Frontal cortex (tissue), 3 donors: ENCODE measurements at regions not wholly inside any gene's neighbourhood (a gene's known extent, or its start where the extent isn't known, plus 50 kb on each side); places are given as distances from the start of the nearest gene placed in this dataset.
"Not testable (repeated sequence)": the region's sequence is repeated elsewhere in the genome, so short reads cannot be mapped to it uniquely, and the experiment has no call there.

Source experiments
- DNase-seq, 2 donors: peaks; one replicate each; pipeline ENCODE4 v3.0.0; 2012; ENCODE audit warnings: low spot score in 2 of 2
- FAIRE-seq: peaks from 2 replicates; lab custom pipeline; 2012; peaks lifted over from hg19 to GRCh38; lab: Jason Lieb, UNC
- donor health status: control.
- donor health status: control.
- donor health status: control.

- DNase-seq = no peak
- no peak for FAIRE-seq
These were observed 1100.9 kb downstream of the RPA4 start for GRCh38 chrX:97984641-97985040.

- FAIRE-seq (no peak), DNase-seq (no peak)
These were observed 1101.4 kb downstream of the RPA4 start for GRCh38 chrX:97985096-97985495.

GRCh38 chrX:97987979-97988378, 1104.3 kb downstream of the RPA4 start:
- no peak for DNase-seq
- no peak for FAIRE-seq

DNA sequence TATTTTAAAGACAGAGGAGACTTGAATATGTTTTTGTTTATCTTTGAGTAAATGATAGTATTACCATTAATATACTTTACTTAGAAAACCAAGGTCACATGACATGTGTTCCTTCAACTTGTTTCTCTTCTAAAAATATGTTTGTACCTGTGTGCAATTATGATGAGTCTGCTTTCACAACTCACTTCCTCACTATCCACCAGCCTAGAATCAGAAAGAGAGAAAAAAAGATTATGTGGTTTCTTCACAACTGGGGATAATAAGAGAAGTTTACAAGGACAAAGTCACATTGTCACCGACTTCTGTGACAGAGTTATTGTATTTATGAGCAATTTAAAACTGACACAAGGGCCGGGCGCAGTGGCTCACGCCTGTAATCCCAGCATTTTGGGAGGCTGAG, 1112.1 kb downstream of the RPA4 start:
- DNase-seq (no peak), FAIRE-seq (no peak)

- FAIRE-seq = no peak
- DNase-seq = no peak
These were observed 1145.0 kb downstream of the RPA4 start for GRCh38 chrX:98028691-98029090.

GRCh38 chrX:98029861-98030260, 1146.2 kb downstream of the RPA4 start:
- DNase-seq (no peak), FAIRE-seq (no peak)

DNA sequence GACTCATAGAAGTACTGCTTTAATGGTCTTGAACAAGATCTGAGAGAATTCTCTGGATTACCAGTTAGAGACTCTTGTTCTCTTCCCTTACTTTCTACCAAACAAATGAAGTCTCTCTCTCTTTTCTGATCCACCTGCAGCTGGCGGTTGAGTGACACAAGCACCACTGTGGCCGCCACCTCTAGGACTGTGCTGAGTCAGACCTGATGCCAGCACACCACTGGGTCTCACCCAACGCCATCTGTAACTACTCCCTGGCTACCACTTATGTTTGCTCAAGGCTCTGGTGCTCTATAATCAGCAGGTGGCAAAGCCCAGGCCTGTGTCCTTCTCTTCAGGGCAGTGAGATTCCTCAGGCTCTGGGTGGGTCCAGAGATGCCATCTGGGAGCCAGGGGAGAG, 1173.5 kb downstream of the RPA4 start:
- no peak for FAIRE-seq
- DNase-seq = no peak

- DNase-seq = no peak
- no peak for FAIRE-seq
These were observed 1181.4 kb downstream of the RPA4 start for GRCh38 chrX:98065151-98065550.

GRCh38 chrX:98067611-98068010, 1183.9 kb downstream of the RPA4 start:
- no peak for FAIRE-seq
- no peak for DNase-seq

- DNase-seq = no peak
- FAIRE-seq = no peak
These were observed 1184.4 kb downstream of the RPA4 start for GRCh38 chrX:98068024-98068580.

GRCh38 chrX:98071331-98071730, 1187.6 kb downstream of the RPA4 start:
- FAIRE-seq (no peak), DNase-seq (no peak)

- no peak for FAIRE-seq
- no peak for DNase-seq
These were observed 1193.7 kb downstream of the RPA4 start for GRCh38 chrX:98077440-98077839.

- FAIRE-seq = no peak
- DNase-seq = no peak
These were observed 1228.0 kb downstream of the RPA4 start for GRCh38 chrX:98111684-98112083.

GRCh38 chrX:98114021-98114420, 1230.3 kb downstream of the RPA4 start:
- no peak for DNase-seq

DNA sequence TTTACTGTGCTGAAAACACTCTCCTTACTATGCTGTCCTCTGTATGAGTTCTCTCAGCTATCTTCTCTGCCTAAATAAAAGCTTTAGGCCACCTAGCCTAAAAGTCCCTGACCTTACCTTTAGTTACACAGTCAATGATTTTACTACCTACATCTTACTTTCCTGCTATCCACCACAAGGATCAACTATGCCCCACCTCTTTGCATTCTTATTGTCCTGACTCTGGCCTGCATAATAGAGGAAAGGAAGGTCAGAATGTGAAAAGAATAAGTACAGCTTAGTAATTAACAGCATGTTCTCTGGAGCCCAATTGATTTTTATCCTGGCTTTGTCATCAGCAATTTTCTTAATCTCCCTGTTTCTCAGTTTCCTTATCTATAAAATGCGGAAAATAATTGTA, 1257.8 kb downstream of the RPA4 start:
- DNase-seq (no peak), FAIRE-seq (no peak)

More at GRCh38 chrX:98114021-98114420, 1230.3 kb downstream of the RPA4 start:
- FAIRE-seq = no peak

GRCh38 chrX:98191003-98191402, 1307.3 kb downstream of the RPA4 start:
- FAIRE-seq = no peak

DNA sequence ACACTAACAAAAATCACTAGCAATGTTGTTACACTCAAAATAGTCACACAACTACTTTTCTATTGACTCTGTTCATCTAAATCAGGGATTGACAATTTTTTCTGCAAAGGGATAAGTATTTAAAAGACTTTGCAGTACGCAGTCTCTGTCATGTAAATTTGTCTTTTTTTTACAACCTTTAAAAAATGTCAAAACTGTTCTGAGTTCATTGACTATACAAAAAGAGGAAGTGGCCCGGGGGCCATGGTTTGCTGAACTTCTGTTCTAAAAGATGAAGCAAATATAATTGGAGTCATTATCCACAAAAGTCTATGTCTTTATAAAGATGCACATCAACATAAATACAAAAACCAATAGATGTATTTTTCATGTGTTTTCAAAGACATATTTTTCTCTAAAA, 1310.3 kb downstream of the RPA4 start:
- FAIRE-seq (no peak), DNase-seq (no peak)

More at GRCh38 chrX:98191003-98191402, 1307.3 kb downstream of the RPA4 start:
- DNase-seq = no peak

DNA sequence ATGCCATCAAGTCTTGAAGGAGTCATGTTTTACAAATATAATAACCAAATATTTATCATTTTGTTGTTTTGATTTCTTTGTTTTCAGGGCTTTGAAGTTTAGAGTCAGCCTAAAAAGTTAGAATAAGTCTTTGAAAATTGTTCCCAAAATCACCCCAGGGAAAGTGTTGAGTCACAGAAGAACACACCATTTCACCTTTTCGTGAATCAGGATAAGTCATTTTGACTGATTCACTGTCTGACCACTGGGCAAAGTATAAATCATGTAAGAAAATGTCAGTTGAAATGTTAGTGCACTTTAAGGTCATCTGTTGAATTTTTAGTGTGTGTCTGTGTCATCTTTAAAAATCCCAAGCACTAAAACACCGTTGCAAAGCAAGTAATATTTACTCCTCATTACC, 1320.1 kb downstream of the RPA4 start:
- FAIRE-seq = no peak
- DNase-seq = no peak

GRCh38 chrX:98207947-98208346, 1324.2 kb downstream of the RPA4 start:
- DNase-seq (no peak), FAIRE-seq (no peak)

DNA sequence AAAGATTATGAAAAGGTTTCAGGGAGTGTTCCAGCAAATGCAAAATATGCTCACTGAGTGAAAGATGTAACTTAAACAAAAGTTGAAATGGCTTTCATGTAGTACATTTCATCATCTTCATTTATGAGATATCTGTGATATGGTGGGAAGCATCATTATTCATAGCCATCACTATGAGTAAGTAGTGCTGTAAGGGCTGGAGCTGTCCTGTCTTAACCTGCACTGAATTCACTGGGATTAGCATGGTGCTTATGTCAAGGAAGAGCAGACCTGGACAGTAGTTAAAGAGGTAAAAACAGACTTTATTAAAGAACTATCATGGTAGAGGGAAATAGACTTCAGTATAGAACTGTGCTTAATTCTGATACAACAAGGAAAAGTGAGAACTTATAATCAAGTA, 1347.3 kb downstream of the RPA4 start:
- no peak for FAIRE-seq
- no peak for DNase-seq

DNA sequence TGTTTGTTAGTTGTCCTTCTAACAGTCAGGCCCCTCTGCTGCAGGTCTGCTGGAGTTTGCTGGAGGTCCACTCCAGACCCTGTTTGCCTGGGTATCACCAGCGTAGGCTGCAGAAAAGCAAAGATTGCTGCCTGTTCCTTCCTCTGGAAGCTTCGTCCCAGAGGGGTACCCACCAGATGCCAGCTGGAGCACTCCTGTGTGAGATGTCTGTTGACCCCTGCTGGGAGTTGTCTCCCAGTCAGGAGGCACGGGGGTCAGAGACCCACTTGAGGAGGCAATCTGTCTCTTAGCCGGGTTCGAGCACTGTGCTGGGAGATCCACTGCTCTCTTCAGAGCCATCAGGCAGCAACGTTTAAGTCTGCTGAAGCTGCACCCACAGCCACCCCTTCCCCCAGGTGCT, 1356.4 kb downstream of the RPA4 start:
- not testable (repeated sequence) for FAIRE-seq

GRCh38 chrX:98263135-98263534, 1379.4 kb downstream of the RPA4 start:
- no peak for DNase-seq
- no peak for FAIRE-seq

More for the DNA sequence above, 1356.4 kb downstream of the RPA4 start:
- DNase-seq = not testable (repeated sequence)
